H1 (cell line): ENCODE measurements at regions not wholly inside any gene's neighbourhood (a gene's known extent, or its start where the extent isn't known, plus 50 kb on each side); places are given as distances from the start of the nearest gene placed in this dataset.

ENCODE experiments used
- CTCF ChIA-PET: fragments of 300-600 bp; sonication (Branson Sonifier 250); formaldehyde crosslinking; loops from one replicate; lab custom pipeline; 2021; ENCODE audit not compliant: partially characterized antibody; lab: Charles Lee
- POLR2A ChIA-PET: fragments of 300-600 bp; sonication (Branson Sonifier 250); formaldehyde crosslinking; loops from one replicate; lab custom pipeline; 2021; ENCODE audit warnings: inconsistent platforms; ENCODE audit not compliant: partially characterized antibody; lab: Charles Lee
- DNase-seq, 2 experiments: peaks; one replicate each; pipeline versions ENCODE4 v3.0.0 to v3.0.0-alpha.2; 2010 to 2022; ENCODE audit warnings: low spot score in 2 of 2, low read depth in 1 of 2, mixed read lengths in 1 of 2
- FAIRE-seq: peaks from 2 replicates; lab custom pipeline; 2011; peaks lifted over from hg19 to GRCh38; lab: Jason Lieb, UNC
- H2AFZ ChIP-seq: 2 replicates; pipeline ENCODE4 v1.8.1; 2012; ENCODE audit warnings: low read length, inconsistent platforms
- H2AK5ac ChIP-seq: 2 replicates; pipeline ENCODE4 v1.6.1; 2013; ENCODE audit warnings: low read depth, low read length
- H2BK120ac ChIP-seq: replicated peaks from 2 replicates; pipeline ENCODE3; 2013; ENCODE audit warnings: low read depth, low read length, inconsistent platforms
- H2BK12ac ChIP-seq: 2 replicates; pipeline ENCODE4 v1.6.1; 2013; ENCODE audit warnings: low read depth, low read length
- H2BK15ac ChIP-seq: 2 replicates; pipeline ENCODE4 v1.6.1; 2013; ENCODE audit warnings: low read length
- H2BK20ac ChIP-seq: 2 replicates; pipeline ENCODE4 v1.6.1; 2013; ENCODE audit warnings: low read length
- H2BK5ac ChIP-seq: 2 replicates; pipeline ENCODE4 v1.6.1; 2013; ENCODE audit warnings: low read depth, low read length
- H3K14ac ChIP-seq: 2 replicates; pipeline ENCODE4 v1.6.1; 2013; ENCODE audit warnings: inconsistent platforms; ENCODE audit not compliant: insufficient read length
- H3K18ac ChIP-seq: 2 replicates; pipeline ENCODE4 v1.6.1; 2013; ENCODE audit warnings: low read length; ENCODE audit errors: extremely low read depth
- H3K23ac ChIP-seq: 2 replicates; pipeline ENCODE4 v1.6.1; 2013; ENCODE audit warnings: inconsistent platforms; ENCODE audit not compliant: insufficient read length
- H3K23me2 ChIP-seq: 2 replicates; pipeline ENCODE4 v1.6.1; 2013; ENCODE audit warnings: low read depth, low read length
- H3K27ac ChIP-seq: 2 replicates; pipeline ENCODE4 v1.6.1; 2011; ENCODE audit warnings: low read depth, low read length, inconsistent platforms
- H3K27me3 ChIP-seq, 4 experiments: replicated peaks in 1 of 4; 1 replicate in 1 of 4; 2 replicates in 3 of 4; pipeline versions ENCODE4 v1.6.1 to v1.8.1; 2011 to 2013; ENCODE audit warnings: low read length in 3 of 4, mild to moderate bottlenecking in 3 of 4, inconsistent platforms in 2 of 4, mixed read lengths in 2 of 4, moderate library complexity in 1 of 4; ENCODE audit not compliant: control insufficient read depth in 3 of 4, insufficient read depth in 3 of 4; ENCODE audit errors: extremely low read depth in 1 of 4
- H3K36me3 ChIP-seq, 4 experiments: 2 replicates each; pipeline versions ENCODE4 v1.6.1 to v1.8.1; 2011 to 2013; ENCODE audit warnings: mild to moderate bottlenecking in 4 of 4, low read length in 3 of 4, moderate library complexity in 2 of 4, control low read depth in 1 of 4, inconsistent platforms in 1 of 4; ENCODE audit not compliant: insufficient read depth in 4 of 4, control insufficient read depth in 2 of 4
- H3K4ac ChIP-seq: replicated peaks from 2 replicates; pipeline ENCODE3; 2013; ENCODE audit warnings: low read length, low read depth, mixed read lengths, inconsistent platforms; ENCODE audit not compliant: insufficient read length
- H3K4me1 ChIP-seq, 4 experiments: replicated peaks in 1 of 4; 1 replicate in 1 of 4; 2 replicates in 3 of 4; pipeline versions ENCODE4 v1.6.1 to v1.8.1; 2011 to 2013; ENCODE audit warnings: low read length in 3 of 4, inconsistent platforms in 2 of 4, mixed read lengths in 1 of 4; ENCODE audit not compliant: insufficient read depth in 4 of 4, control insufficient read depth in 3 of 4
- H3K4me2 ChIP-seq, 2 experiments: 2 replicates each; pipeline versions ENCODE4 v1.6.1 to v1.8.1; 2011 to 2013; ENCODE audit warnings: low read depth in 2 of 2, low read length in 2 of 2, control low read depth in 1 of 2, inconsistent platforms in 1 of 2, mild to moderate bottlenecking in 1 of 2; ENCODE audit not compliant: insufficient read depth in 1 of 2
- H3K4me3 ChIP-seq, 4 experiments: fragments of 200-600, 300-600 bp in 1 of 4; sonication (generic), shearing (Covaris generic), sonication (Bioruptor Twin) in 1 of 4; 2 replicates each; pipeline versions ENCODE4 v1.5.1 to v1.8.1; 2011 to 2016; ENCODE audit warnings: low read length in 4 of 4, low read depth in 3 of 4, control low read depth in 2 of 4, inconsistent platforms in 2 of 4, mild to moderate bottlenecking in 2 of 4, mixed read lengths in 1 of 4, moderate library complexity in 1 of 4; ENCODE audit not compliant: insufficient read depth in 2 of 4; ENCODE audit errors: extremely low read depth in 1 of 4
- H3K56ac ChIP-seq: replicated peaks from 2 replicates; pipeline ENCODE3; 2013; ENCODE audit warnings: low read depth, mild to moderate bottlenecking, mixed read lengths, low read length, inconsistent platforms; ENCODE audit not compliant: insufficient read length
- H3K79me1 ChIP-seq: 2 replicates; pipeline ENCODE4 v1.6.1; 2013; ENCODE audit warnings: low read depth, low read length, control low read depth
- H3K79me2 ChIP-seq, 2 experiments: 2 replicates each; pipeline versions ENCODE4 v1.6.1 to v1.8.1; 2012 to 2013; ENCODE audit warnings: low read length in 2 of 2, mild to moderate bottlenecking in 2 of 2, inconsistent platforms in 1 of 2; ENCODE audit not compliant: insufficient read depth in 2 of 2, control insufficient read depth in 1 of 2
- H3K9ac ChIP-seq, 4 experiments: replicated peaks in 1 of 4; 1 replicate in 1 of 4; 2 replicates in 3 of 4; pipeline versions ENCODE4 v1.6.1 to v1.8.1; 2011 to 2013; ENCODE audit warnings: low read depth in 3 of 4, low read length in 3 of 4, control low read depth in 2 of 4, mild to moderate bottlenecking in 2 of 4, moderate library complexity in 2 of 4, inconsistent platforms in 1 of 4; ENCODE audit errors: extremely low read depth in 1 of 4
- H3K9me3 ChIP-seq, 2 experiments: 2 replicates each; pipeline versions ENCODE4 v1.6.1 to v1.8.1; 2012 to 2013; ENCODE audit warnings: mild to moderate bottlenecking in 2 of 2, moderate library complexity in 2 of 2, control low read depth in 1 of 2, inconsistent platforms in 1 of 2, low read depth in 1 of 2, low read length in 1 of 2, mixed read lengths in 1 of 2; ENCODE audit not compliant: insufficient read depth in 2 of 2
- H4K20me1 ChIP-seq, 2 experiments: replicated peaks in 1 of 2; 2 replicates each; pipeline versions ENCODE3 to v1.8.1; 2011 to 2013; ENCODE audit warnings: inconsistent platforms in 2 of 2, low read length in 2 of 2, mild to moderate bottlenecking in 1 of 2; ENCODE audit not compliant: insufficient read depth in 2 of 2, control insufficient read depth in 1 of 2
- H4K5ac ChIP-seq: 2 replicates; pipeline ENCODE4 v1.6.1; 2013; ENCODE audit warnings: low read length, low read depth, mixed read lengths, inconsistent platforms; ENCODE audit not compliant: insufficient read length
- H4K8ac ChIP-seq: 2 replicates; pipeline ENCODE4 v1.8.0; 2013; ENCODE audit warnings: mild to moderate bottlenecking, moderate library complexity, low read length, inconsistent platforms; ENCODE audit not compliant: insufficient read depth; ENCODE audit errors: extremely low read depth
- H4K91ac ChIP-seq: replicated peaks from 2 replicates; pipeline ENCODE3; 2013; ENCODE audit warnings: low read length, mixed read lengths, inconsistent platforms; ENCODE audit not compliant: insufficient read length
- WGBS, 2 experiments: shearing (Covaris generic) in 1 of 2; methylation state at CpG; one replicate each; pipeline versions ENCODE4 v1.1.6 to v1.1.7; 2013 to 2015; ENCODE audit warnings: low lambda C conversion rate in 2 of 2, mixed read lengths in 2 of 2, inconsistent platforms in 1 of 2, low coverage in 1 of 2, missing lambda C conversion rate in 1 of 2; ENCODE audit not compliant: insufficient replicate concordance in 2 of 2, insufficient coverage in 1 of 2, insufficient read length in 1 of 2; ENCODE audit errors: extremely low coverage in 1 of 2, missing lambda C conversion rate in 1 of 2; 5-methylcytosine and 5-hydroxymethylcytosine counted together
- TF ChIP-seq, protein P1 (sequence below): fragments of 300-600 bp; sonication (generic); IDR thresholded peaks from 2 replicates; pipeline ENCODE4 v1.7.1; 2012; ENCODE audit warnings: low read length, moderate library complexity, mild to moderate bottlenecking, inconsistent platforms; ENCODE audit not compliant: insufficient replicate concordance

DNA sequence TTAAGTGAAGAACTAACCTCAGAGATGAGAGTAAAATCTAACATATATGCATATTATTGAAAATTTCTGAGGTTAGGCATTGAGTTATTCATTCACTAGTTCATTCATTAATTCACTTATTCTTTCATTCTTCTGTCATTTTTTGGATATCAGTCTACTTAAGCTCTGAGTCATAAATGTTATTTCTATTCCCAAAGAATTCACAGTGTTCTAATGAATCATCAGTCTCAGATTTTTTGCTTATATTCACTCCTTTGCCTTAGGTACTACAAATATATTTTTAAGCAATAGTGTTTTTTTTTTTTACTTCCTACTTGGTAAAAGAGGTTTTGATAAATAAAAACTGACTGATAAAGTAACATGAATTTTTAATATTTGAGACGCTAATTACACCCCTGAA lies 95.2 kb upstream of the DKK2 start:
- H3K14ac ChIP-seq = no peak overlapping the region
- H3K9me3 ChIP-seq = no peaks in the 10 kb centered on the region
- H3K18ac ChIP-seq = no peak overlapping the region
- H3K4me1 ChIP-seq = peaks cover 0 to 2% (median 0%) of the 10 kb centered on the region in 4 experiments; a peak in 1 of 7 replicates
- POLR2A ChIA-PET = no interaction called here
- no peak overlapping the region for H2AFZ ChIP-seq
- DNase-seq = no peak
- H2BK5ac ChIP-seq = no peak overlapping the region
- CTCF ChIA-PET = no interaction called here
- H2BK12ac ChIP-seq = no peak overlapping the region
- H3K27ac ChIP-seq = no peak overlapping the region
- H3K9ac ChIP-seq = no peak overlapping the region
- no peak for FAIRE-seq
- no peak overlapping the region for H2BK120ac ChIP-seq
- no peaks in the 10 kb centered on the region for H3K79me1 ChIP-seq
- no peak overlapping the region for H3K4ac ChIP-seq
- no peak overlapping the region for H3K4me3 ChIP-seq
- H3K79me2 ChIP-seq = no peaks in the 10 kb centered on the region
- no peak overlapping the region for H4K5ac ChIP-seq
- WGBS, 2 experiments = 91% methylated on average over 1 of the region's 1 CpG; no CpG with 5 or more reads in 1 of the 2 experiments
- no peak overlapping the region for H2BK20ac ChIP-seq
- H4K20me1 ChIP-seq = no peaks in the 10 kb centered on the region
- H3K4me2 ChIP-seq = no peak overlapping the region
- H4K91ac ChIP-seq = no peak overlapping the region
- no peak overlapping the region for H4K8ac ChIP-seq
- no peak overlapping the region for H3K56ac ChIP-seq
- H3K23ac ChIP-seq = no peak overlapping the region
- no peaks in the 10 kb centered on the region for H3K36me3 ChIP-seq
- H2BK15ac ChIP-seq = no peak overlapping the region
- H3K27me3 ChIP-seq = no peaks in the 10 kb centered on the region
- no peak overlapping the region for H2AK5ac ChIP-seq
- H3K23me2 ChIP-seq = no peaks in the 10 kb centered on the region
- TF ChIP-seq, protein P1, sequence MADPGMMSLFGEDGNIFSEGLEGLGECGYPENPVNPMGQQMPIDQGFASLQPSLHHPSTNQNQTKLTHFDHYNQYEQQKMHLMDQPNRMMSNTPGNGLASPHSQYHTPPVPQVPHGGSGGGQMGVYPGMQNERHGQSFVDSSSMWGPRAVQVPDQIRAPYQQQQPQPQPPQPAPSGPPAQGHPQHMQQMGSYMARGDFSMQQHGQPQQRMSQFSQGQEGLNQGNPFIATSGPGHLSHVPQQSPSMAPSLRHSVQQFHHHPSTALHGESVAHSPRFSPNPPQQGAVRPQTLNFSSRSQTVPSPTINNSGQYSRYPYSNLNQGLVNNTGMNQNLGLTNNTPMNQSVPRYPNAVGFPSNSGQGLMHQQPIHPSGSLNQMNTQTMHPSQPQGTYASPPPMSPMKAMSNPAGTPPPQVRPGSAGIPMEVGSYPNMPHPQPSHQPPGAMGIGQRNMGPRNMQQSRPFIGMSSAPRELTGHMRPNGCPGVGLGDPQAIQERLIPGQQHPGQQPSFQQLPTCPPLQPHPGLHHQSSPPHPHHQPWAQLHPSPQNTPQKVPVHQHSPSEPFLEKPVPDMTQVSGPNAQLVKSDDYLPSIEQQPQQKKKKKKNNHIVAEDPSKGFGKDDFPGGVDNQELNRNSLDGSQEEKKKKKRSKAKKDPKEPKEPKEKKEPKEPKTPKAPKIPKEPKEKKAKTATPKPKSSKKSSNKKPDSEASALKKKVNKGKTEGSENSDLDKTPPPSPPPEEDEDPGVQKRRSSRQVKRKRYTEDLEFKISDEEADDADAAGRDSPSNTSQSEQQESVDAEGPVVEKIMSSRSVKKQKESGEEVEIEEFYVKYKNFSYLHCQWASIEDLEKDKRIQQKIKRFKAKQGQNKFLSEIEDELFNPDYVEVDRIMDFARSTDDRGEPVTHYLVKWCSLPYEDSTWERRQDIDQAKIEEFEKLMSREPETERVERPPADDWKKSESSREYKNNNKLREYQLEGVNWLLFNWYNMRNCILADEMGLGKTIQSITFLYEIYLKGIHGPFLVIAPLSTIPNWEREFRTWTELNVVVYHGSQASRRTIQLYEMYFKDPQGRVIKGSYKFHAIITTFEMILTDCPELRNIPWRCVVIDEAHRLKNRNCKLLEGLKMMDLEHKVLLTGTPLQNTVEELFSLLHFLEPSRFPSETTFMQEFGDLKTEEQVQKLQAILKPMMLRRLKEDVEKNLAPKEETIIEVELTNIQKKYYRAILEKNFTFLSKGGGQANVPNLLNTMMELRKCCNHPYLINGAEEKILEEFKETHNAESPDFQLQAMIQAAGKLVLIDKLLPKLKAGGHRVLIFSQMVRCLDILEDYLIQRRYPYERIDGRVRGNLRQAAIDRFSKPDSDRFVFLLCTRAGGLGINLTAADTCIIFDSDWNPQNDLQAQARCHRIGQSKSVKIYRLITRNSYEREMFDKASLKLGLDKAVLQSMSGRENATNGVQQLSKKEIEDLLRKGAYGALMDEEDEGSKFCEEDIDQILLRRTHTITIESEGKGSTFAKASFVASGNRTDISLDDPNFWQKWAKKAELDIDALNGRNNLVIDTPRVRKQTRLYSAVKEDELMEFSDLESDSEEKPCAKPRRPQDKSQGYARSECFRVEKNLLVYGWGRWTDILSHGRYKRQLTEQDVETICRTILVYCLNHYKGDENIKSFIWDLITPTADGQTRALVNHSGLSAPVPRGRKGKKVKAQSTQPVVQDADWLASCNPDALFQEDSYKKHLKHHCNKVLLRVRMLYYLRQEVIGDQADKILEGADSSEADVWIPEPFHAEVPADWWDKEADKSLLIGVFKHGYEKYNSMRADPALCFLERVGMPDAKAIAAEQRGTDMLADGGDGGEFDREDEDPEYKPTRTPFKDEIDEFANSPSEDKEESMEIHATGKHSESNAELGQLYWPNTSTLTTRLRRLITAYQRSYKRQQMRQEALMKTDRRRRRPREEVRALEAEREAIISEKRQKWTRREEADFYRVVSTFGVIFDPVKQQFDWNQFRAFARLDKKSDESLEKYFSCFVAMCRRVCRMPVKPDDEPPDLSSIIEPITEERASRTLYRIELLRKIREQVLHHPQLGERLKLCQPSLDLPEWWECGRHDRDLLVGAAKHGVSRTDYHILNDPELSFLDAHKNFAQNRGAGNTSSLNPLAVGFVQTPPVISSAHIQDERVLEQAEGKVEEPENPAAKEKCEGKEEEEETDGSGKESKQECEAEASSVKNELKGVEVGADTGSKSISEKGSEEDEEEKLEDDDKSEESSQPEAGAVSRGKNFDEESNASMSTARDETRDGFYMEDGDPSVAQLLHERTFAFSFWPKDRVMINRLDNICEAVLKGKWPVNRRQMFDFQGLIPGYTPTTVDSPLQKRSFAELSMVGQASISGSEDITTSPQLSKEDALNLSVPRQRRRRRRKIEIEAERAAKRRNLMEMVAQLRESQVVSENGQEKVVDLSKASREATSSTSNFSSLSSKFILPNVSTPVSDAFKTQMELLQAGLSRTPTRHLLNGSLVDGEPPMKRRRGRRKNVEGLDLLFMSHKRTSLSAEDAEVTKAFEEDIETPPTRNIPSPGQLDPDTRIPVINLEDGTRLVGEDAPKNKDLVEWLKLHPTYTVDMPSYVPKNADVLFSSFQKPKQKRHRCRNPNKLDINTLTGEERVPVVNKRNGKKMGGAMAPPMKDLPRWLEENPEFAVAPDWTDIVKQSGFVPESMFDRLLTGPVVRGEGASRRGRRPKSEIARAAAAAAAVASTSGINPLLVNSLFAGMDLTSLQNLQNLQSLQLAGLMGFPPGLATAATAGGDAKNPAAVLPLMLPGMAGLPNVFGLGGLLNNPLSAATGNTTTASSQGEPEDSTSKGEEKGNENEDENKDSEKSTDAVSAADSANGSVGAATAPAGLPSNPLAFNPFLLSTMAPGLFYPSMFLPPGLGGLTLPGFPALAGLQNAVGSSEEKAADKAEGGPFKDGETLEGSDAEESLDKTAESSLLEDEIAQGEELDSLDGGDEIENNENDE = no peak
